ENCODE measurements at regions not wholly inside any gene's neighbourhood (a gene's known extent, or its start where the extent isn't known, plus 50 kb on each side); places are given as distances from the start of the nearest gene placed in this dataset.

DNA sequence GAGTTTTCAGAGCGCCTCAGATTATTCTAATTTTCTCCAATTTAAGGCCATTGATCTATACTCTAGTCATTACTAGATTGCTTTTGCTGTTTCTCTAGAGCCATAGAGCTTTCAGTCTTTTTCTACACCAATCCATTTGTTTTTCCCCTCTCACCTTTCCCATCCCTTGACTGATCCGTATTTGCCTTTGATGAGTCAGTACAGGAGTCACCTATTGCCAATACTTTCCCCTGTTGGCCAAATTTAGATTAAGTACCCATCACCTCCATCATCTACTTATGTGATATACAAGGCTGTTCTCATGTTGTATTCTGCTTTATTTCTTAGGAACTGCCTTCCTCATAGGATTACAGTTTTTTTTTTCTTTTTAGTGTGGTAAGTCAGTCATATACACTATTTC lies 463.2 kb downstream of the KLF12 start:
- H3K27ac ChIP-seq (ENCODE audit: low read length) = no peak overlapping the region
- peaks cover 5% of the 10 kb centered on the region for H3K4me1 ChIP-seq (ENCODE audit: control insufficient read depth, insufficient read depth, low read length)
- intact Hi-C loops (cut with DNase I) = no loop called here
- 95% methylated on average over 2 of the region's 2 CpGs for WGBS
- no peaks in the 10 kb centered on the region for H3K27me3 ChIP-seq (ENCODE audit: control insufficient read depth, insufficient read depth)
- ATAC-seq (no peak), DNase-seq (no peak)
- no peak overlapping the region for H3K4me3 ChIP-seq (ENCODE audit: low read length)
- H3K9me3 ChIP-seq (ENCODE audit: control insufficient read depth, low read length) = no peaks in the 10 kb centered on the region

DNA sequence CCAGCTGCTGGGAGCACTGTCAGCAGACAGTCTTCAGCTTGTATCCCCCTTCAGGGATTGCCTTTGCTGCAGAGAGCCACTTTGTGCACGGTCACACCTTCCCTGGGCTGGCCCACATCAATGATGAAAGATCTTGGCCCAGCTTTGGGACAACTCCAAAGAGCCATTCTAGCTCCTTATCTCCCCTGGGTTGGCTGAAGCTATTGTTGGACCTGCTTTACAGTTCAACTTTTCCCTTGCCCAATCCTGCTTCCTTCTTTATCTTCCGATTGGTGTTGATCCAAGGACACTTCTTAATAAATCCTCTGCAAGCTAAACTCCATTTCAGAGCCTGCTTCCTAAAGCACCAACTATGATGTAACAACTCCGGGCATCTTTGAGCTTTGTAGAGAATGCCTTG lies 466.4 kb downstream of the KLF12 start:
- peak; percentile 11 to 66 (median 52) for DNase-seq
- Histone ChIP-seq H3K27me3 (ENCODE audit: control insufficient read depth, insufficient read depth) (no peaks in the 10 kb centered on the region), H3K27ac (ENCODE audit: low read length) (no peak overlapping the region), H3K4me1 (ENCODE audit: control insufficient read depth, insufficient read depth, low read length) (peaks cover 5% of the 10 kb centered on the region), H3K4me3 (ENCODE audit: low read length) (no peak overlapping the region), H3K9me3 (ENCODE audit: control insufficient read depth, low read length) (no peaks in the 10 kb centered on the region)
- intact Hi-C loops (cut with DNase I) = no loop called here
- ATAC-seq = peak; percentile 77 to 91
- 34% methylated on average over 3 of the region's 3 CpGs for WGBS

DNA sequence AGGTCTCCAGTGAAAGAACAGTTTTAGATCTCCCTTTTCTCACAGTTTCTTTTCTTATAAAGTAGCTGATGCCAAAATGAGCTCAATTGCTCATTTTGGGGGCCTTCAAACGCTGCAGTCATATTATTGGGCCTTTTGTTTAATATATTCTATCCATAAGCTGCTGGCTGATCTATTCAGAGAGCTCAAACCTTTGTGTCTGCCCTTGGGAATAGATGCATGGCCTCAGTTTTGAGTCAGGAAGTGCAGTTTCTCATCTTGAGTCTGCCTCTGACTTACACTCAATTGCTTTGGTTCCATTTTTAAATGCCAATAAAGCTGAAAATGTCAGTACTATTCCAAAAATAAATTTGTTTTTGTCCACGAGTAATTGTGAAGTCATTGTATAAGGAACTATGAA lies 468.9 kb downstream of the KLF12 start:
- Histone ChIP-seq H3K4me1 (ENCODE audit: control insufficient read depth, insufficient read depth, low read length) (peaks cover 5% of the 10 kb centered on the region), H3K27ac (ENCODE audit: low read length) (no peak overlapping the region), H3K9me3 (ENCODE audit: control insufficient read depth, low read length) (no peaks in the 10 kb centered on the region), H3K27me3 (ENCODE audit: control insufficient read depth, insufficient read depth) (no peaks in the 10 kb centered on the region), H3K4me3 (ENCODE audit: low read length) (no peak overlapping the region)
- ATAC-seq (no peak), DNase-seq (no peak)
- 26% methylated on average over 2 of the region's 2 CpGs for WGBS
- intact Hi-C loops (cut with DNase I) = no loop called here

DNA sequence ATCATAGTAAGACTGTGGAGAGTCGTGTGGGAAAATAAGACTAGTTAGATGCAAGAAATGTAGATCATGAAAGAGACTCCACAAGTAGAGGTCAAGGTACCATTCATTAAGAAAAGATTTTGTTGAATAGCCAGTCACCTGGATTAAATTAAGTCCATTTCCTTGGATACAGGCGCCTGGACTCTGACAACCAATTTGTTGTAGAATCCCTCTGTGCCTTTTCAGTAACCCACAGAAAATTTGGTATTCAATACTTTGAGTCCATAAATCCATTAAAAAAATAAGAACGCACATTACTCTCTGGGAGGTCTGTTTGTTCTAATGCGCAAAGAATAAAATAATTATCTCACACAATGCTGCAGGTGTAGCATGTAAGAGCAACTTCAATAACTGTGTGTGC lies 469.4 kb downstream of the KLF12 start:
- DNase-seq = no peak
- intact Hi-C loops (cut with DNase I) = no loop called here
- Histone ChIP-seq H3K27me3 (ENCODE audit: control insufficient read depth, insufficient read depth) (no peaks in the 10 kb centered on the region), H3K27ac (ENCODE audit: low read length) (no peak overlapping the region), H3K4me1 (ENCODE audit: control insufficient read depth, insufficient read depth, low read length) (peaks cover 5% of the 10 kb centered on the region), H3K4me3 (ENCODE audit: low read length) (no peak overlapping the region), H3K9me3 (ENCODE audit: control insufficient read depth, low read length) (no peaks in the 10 kb centered on the region)
- no peak for ATAC-seq
- 92% methylated on average over 4 of the region's 4 CpGs for WGBS

DNA sequence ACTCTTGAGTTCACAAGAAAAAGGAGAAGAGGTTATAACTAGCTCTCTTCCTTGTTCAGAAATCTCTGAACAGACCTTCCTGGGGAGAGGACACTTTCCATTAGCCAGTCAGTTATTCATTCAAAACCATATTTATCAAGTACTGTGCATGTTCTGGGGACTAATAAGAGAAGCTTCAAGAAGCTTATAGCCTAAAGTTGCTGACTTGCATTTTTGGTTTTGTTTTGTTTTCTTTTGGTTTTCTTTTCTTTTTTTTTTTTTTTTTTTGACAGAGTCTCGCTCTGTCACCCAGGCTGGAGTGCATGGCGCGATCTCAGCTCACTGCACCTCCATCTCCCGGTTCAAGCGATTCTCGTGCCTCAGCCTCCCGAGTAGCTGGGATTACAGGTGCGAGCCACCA lies 471.4 kb downstream of the KLF12 start:
- no peak overlapping the region for H3K27ac ChIP-seq (ENCODE audit: low read length)
- H3K4me1 ChIP-seq (ENCODE audit: control insufficient read depth, insufficient read depth, low read length) = peaks cover 3% of the 10 kb centered on the region
- H3K27me3 ChIP-seq (ENCODE audit: control insufficient read depth, insufficient read depth) = no peaks in the 10 kb centered on the region
- no peak overlapping the region for H3K4me3 ChIP-seq (ENCODE audit: low read length)
- H3K9me3 ChIP-seq (ENCODE audit: control insufficient read depth, low read length) = no peaks in the 10 kb centered on the region
- intact Hi-C loops (cut with DNase I) = no loop called here
- whole genome bisulfite sequencing = 97% methylated on average over 8 of the region's 8 CpGs
- ATAC-seq (no peak), DNase-seq (no peak)

DNA sequence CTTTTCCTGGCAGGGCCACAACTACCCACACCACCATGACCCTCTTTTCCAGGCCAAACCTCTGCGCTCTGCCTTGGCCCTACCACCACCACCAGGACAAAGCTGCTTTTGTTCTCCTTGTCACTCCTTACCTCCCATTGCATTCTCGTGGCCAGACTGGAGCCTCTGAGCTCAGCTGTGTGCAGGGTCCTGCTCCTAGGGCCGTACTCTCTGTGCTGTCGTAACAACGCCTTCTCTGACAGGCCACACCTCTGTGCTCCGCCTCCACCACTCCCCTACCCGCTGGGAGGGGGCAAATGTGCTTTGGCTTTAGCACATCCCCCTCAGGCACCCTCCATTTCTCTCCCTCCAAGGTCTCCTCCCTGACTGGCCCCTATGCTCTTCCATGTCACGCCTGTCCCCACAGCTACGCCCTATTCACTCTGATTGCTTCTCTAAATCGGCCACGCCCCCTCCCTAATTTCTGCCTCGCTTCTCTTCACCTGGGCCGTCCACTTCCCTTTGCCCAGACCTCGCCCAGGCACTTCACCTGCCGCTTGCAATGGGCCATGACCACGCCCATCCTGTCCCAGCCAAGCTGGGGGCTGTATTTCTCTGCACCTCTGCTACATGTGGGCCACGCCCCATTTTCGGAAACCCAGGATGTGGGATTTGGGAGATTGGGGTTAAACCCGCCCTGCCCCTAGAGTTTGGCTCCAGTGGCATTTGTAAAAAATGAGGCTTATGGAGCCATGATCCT lies 472.3 kb downstream of the KLF12 start:
- Histone ChIP-seq H3K27ac (ENCODE audit: low read length) (no peak overlapping the region), H3K9me3 (ENCODE audit: control insufficient read depth, low read length) (no peaks in the 10 kb centered on the region), H3K27me3 (ENCODE audit: control insufficient read depth, insufficient read depth) (no peaks in the 10 kb centered on the region), H3K4me3 (ENCODE audit: low read length) (no peak overlapping the region), H3K4me1 (ENCODE audit: control insufficient read depth, insufficient read depth, low read length) (no peaks in the 10 kb centered on the region)
- intact Hi-C loops (cut with DNase I) = no loop called here
- DNase-seq = no peak
- 87% methylated on average over 19 of the region's 19 CpGs for WGBS
- no peak for ATAC-seq

DNA sequence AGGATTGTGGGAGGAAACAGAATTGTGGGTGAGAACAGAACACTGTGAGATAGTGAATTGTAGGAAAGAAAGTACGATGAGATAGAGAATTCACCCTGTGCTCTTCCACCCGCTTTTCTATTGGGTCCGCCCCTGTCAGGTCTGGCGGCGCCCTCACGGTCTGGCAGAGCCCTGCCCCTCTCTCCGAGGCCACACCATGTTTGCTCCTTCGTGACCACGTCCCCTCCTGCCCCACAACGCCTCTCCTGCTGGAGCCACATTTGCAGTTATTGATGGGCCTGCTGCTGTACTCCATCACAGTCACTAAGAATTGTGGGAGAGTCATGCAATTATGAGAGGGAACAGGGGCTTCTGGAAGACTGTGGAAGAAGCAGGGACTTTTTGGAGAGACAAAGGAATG lies 473.1 kb downstream of the KLF12 start:
- Histone ChIP-seq H3K4me1 (ENCODE audit: control insufficient read depth, insufficient read depth, low read length) (no peaks in the 10 kb centered on the region), H3K27me3 (ENCODE audit: control insufficient read depth, insufficient read depth) (no peaks in the 10 kb centered on the region), H3K27ac (ENCODE audit: low read length) (no peak overlapping the region), H3K9me3 (ENCODE audit: control insufficient read depth, low read length) (no peaks in the 10 kb centered on the region), H3K4me3 (ENCODE audit: low read length) (no peak overlapping the region)
- DNase-seq (no peak), ATAC-seq (no peak)
- 95% methylated on average over 10 of the region's 10 CpGs for WGBS
- intact Hi-C loops (cut with DNase I) = no loop called here

DNA sequence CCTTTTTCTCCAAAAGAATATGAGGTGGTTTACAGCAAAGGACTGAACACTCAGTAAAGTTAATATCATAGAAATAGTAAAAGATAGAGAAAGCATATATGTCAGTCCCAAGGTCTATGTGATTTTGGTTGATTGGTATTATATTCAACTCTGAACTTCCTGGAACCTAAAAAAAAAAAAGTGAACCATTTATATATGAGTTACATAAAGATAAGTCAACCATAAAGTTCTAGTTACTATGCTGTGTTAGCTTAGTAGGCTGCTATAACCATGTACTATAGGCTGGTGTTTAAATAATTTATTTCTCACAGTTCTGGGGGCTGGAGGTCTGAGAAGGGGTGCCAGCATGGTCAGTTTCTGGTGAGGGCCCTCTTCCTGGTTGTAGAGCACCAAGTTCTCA lies 475.6 kb downstream of the KLF12 start:
- H3K4me3 ChIP-seq (ENCODE audit: low read length) = no peak overlapping the region
- H3K27ac ChIP-seq (ENCODE audit: low read length) = no peak overlapping the region

DNA sequence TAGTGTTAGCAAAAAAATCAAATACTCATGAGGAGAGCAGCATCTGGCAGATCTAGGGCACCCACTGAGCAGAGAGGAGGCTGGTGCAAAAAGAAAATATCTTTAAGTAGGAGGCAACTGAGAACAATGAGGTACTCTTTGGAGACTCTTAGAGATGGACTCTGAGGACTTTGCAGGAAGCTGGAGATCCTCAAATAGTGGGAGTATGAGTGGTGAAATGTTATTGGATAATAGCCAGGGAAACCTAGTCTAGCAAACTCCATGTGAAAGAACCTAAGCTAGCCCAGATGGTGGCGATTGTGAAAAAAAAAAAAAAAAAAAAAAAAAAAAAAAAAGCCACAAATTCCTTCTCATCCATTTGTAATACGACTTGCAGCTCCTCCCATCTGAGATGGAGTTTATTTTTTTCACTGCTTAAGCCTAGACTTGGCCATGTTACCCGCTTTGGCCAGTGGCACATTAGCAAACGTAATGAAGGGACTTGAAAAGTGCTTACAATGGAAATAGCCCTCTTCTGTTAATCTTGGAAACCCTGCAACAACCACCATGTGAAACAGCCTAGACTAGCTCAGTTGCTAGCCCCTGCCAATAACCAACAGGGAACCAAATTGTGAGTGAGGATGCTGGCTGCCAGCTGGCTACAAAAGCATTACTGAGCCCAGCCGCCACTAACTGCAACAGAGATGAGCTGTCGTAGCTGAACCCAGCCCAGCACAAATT lies 476.2 kb downstream of the KLF12 start:
- intact Hi-C loops (cut with DNase I) = no loop called here
- Histone ChIP-seq H3K9me3 (ENCODE audit: control insufficient read depth, low read length) (no peaks in the 10 kb centered on the region), H3K4me3 (ENCODE audit: low read length) (no peak overlapping the region), H3K4me1 (ENCODE audit: control insufficient read depth, insufficient read depth, low read length) (no peaks in the 10 kb centered on the region), H3K27ac (ENCODE audit: low read length) (no peak overlapping the region), H3K27me3 (ENCODE audit: control insufficient read depth, insufficient read depth) (no peaks in the 10 kb centered on the region)
- DNase-seq = peak; percentile 80 to 92 (median 88)
- 36% methylated on average over 6 of the region's 6 CpGs for WGBS
- peak; percentile 91 to 95 for ATAC-seq

More for the DNA sequence above, 475.6 kb downstream of the KLF12 start:
- Histone ChIP-seq H3K4me1 (ENCODE audit: control insufficient read depth, insufficient read depth, low read length) (no peaks in the 10 kb centered on the region), H3K27me3 (ENCODE audit: control insufficient read depth, insufficient read depth) (no peaks in the 10 kb centered on the region), H3K9me3 (ENCODE audit: control insufficient read depth, low read length) (no peaks in the 10 kb centered on the region)
- intact Hi-C loops (cut with DNase I) = no loop called here
- no peak for DNase-seq
- ATAC-seq = no peak

DNA sequence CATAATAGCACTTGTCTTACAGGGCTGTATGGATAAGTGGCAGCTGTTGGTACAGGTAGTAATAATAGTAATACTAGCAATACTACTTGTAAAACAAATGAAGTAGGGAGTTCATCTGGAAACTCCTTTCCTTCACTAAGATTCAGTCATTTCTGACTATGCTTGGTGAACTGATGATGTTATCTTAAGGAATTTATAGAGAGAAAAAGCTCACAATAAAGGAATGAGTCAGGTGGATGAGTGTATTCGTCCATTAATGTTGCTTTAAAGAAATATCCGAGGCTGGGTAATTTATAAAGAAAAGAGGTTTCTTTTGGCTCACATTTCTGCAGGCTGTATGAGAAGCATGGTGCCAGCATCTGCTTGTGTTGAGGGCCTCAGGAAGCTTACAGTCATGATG lies 477.3 kb downstream of the KLF12 start:
- DNase-seq (no peak), ATAC-seq (no peak)
- WGBS = 84% methylated on average over 2 of the region's 2 CpGs
- Histone ChIP-seq H3K4me1 (ENCODE audit: control insufficient read depth, insufficient read depth, low read length) (no peaks in the 10 kb centered on the region), H3K9me3 (ENCODE audit: control insufficient read depth, low read length) (no peaks in the 10 kb centered on the region), H3K27me3 (ENCODE audit: control insufficient read depth, insufficient read depth) (no peaks in the 10 kb centered on the region), H3K27ac (ENCODE audit: low read length) (no peak overlapping the region), H3K4me3 (ENCODE audit: low read length) (no peak overlapping the region)
- intact Hi-C loops (cut with DNase I) = no loop called here

DNA sequence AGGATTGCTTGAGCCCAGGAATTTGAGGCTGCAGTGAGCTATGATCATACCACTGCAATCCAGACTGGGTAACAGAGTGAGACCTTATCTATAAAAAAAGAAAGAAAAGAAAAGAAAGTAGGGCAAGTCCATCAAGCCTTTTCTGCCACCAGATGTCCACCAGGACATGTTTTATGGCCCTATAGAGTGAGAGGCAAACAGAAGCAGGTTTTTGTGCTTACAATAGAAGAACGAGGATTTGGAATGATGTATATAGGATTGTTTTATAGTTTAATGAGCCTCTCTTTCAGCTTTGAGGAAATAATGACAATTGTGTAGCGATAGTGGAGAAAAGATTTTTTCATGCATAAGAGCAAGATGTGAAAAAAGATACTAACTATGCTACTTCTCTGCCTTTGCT lies 480.5 kb downstream of the KLF12 start:
- DNase-seq (no peak), ATAC-seq (no peak)
- WGBS = 94% methylated on average over 2 of the region's 2 CpGs
- Histone ChIP-seq H3K27ac (ENCODE audit: low read length) (no peak overlapping the region), H3K4me1 (ENCODE audit: control insufficient read depth, insufficient read depth, low read length) (no peaks in the 10 kb centered on the region), H3K4me3 (ENCODE audit: low read length) (no peak overlapping the region), H3K9me3 (ENCODE audit: control insufficient read depth, low read length) (no peaks in the 10 kb centered on the region), H3K27me3 (ENCODE audit: control insufficient read depth, insufficient read depth) (no peaks in the 10 kb centered on the region)
- intact Hi-C loops (cut with DNase I) = no loop called here

All from right cardiac atrium (tissue), 5 donors.